ENCODE measurements at regions not wholly inside any gene's neighbourhood (a gene's known extent, or its start where the extent isn't known, plus 50 kb on each side); places are given as distances from the start of the nearest gene placed in this dataset.

DNA sequence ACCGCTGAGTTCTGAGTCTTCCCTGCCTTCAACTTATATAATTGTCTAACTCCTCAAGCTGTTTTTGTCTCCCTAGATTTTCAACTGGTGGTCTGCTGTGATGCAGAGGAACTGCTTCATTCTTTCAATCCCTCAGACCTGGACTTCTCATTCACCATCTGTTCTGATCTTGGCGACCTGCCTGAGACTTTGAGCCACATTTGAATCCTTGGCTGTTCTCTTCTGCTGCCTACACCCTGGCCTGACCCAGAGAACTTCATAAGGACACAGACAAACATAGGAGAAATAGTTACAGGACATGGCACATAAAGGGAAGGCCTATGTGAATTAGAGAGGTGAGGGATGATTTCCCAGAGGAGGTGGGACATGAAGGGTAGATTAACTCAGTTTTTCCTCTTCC is 326.7 kb downstream of the PTEN start:
- H3K27ac Mint-ChIP-seq: peak overlapping the region; percentile 10
- H3K27me3 Mint-ChIP-seq: no peaks in the 10 kb centered on the region

DNA sequence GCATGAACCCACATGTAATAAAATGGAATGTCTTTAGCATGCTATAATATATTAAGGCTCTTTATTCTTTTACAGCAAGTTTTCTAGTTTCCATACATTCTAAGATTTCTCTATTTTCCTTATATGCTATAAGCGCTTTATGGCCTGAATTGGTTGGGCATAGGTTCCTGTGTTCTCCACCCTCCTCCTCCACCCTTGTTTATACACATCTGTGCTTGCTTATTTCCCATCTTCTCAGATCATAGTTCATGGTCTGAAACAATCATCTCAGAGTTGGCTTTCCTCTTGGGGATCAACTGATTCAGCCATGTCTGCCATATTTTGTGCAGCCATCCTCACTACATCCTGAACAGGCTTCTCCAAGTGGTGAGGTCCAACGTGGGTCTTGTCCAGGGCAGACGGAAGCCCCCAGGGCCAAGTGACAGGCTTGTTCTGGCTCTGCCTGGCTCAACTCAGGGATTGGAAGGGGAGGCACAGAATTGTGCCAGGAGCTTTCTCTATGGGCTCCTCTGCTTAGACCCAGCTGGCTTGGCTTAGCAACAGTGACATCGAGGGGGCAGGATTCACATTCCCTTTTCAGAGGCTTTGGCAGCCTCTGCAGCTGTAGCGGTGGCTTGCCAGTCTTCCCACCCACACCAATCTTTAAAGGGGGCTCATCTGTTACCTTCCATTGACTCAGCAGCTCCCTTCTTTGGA is 327.3 kb downstream of the PTEN start:
- H3K4me3 Mint-ChIP-seq: no peak overlapping the region
- H3K27ac Mint-ChIP-seq: no peak overlapping the region
- no peaks in the 10 kb centered on the region for H3K27me3 Mint-ChIP-seq
- peaks cover 34% of the 10 kb centered on the region for H3K4me1 Mint-ChIP-seq (ENCODE audit: low read depth)
- no peaks in the 10 kb centered on the region for H3K36me3 Mint-ChIP-seq (ENCODE audit: low read depth)
- no peaks in the 10 kb centered on the region for H3K9me3 Mint-ChIP-seq

More for the DNA sequence above, 326.7 kb downstream of the PTEN start:
- Mint-ChIP-seq H3K4me3 (no peak overlapping the region), H3K36me3 (ENCODE audit: low read depth) (no peaks in the 10 kb centered on the region), H3K9me3 (no peaks in the 10 kb centered on the region), H3K4me1 (ENCODE audit: low read depth) (peaks cover 28% of the 10 kb centered on the region)

- Mint-ChIP-seq H3K27ac (no peak overlapping the region), H3K27me3 (no peaks in the 10 kb centered on the region), H3K4me3 (no peak overlapping the region)
Measured at GRCh38 chr10:88193018-88193417, 329.6 kb downstream of the PTEN start.

DNA sequence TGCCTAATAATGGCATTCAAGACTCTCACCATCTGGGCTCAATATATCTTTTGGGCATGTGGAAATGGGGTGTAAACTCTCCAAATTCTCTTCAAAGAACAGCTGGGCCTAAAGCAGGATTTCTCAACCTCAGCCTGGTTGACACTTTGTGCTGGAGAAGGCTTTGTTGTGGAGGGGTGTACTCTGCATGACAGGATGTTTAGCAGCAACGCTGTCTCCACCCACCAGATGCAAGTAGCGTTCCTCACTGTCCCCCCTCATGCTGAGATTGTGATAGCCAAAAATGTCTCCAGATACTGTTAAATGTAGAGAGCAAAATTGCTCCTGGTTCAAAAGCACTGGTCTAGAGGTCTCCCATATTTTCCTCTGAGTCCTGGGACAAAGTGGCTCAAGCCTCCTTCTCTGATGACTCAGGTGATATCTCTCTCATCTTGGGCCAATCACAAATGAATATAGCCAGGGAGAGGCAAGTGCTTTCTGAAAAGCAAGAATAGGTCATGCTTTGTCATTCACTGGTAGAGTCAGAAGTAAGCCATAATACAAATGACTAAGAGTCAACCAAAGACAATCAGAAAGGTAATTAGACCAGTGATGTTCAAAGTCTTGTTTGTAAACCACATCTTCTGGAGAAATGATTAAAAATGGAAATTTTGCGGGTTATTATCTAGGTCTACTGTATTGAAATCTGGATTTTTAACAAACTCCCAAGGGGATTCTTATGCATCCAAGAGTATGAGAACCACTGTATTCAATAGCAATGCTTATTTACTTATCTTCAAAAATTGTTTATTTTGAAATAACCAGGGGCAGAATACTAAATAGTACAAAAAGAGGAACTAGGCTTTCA is 330.8 kb downstream of the PTEN start:
- no peak overlapping the region for H3K27ac Mint-ChIP-seq
- no peak overlapping the region for H3K4me3 Mint-ChIP-seq
- no peaks in the 10 kb centered on the region for H3K27me3 Mint-ChIP-seq
- no peaks in the 10 kb centered on the region for H3K9me3 Mint-ChIP-seq
- H3K4me1 Mint-ChIP-seq (ENCODE audit: low read depth): peaks cover 38% of the 10 kb centered on the region
- H3K36me3 Mint-ChIP-seq (ENCODE audit: low read depth): no peaks in the 10 kb centered on the region

More at GRCh38 chr10:88193018-88193417, 329.6 kb downstream of the PTEN start:
- peaks cover 38% of the 10 kb centered on the region for H3K4me1 Mint-ChIP-seq (ENCODE audit: low read depth)
- no peaks in the 10 kb centered on the region for H3K9me3 Mint-ChIP-seq
- H3K36me3 Mint-ChIP-seq (ENCODE audit: low read depth): no peaks in the 10 kb centered on the region

- Mint-ChIP-seq H3K4me1 (ENCODE audit: low read depth) (peaks cover 38% of the 10 kb centered on the region), H3K4me3 (no peak overlapping the region), H3K27me3 (no peaks in the 10 kb centered on the region), H3K36me3 (ENCODE audit: low read depth) (no peaks in the 10 kb centered on the region), H3K27ac (no peak overlapping the region), H3K9me3 (no peaks in the 10 kb centered on the region)
Measured at GRCh38 chr10:88194961-88195367, 331.5 kb downstream of the PTEN start.

DNA sequence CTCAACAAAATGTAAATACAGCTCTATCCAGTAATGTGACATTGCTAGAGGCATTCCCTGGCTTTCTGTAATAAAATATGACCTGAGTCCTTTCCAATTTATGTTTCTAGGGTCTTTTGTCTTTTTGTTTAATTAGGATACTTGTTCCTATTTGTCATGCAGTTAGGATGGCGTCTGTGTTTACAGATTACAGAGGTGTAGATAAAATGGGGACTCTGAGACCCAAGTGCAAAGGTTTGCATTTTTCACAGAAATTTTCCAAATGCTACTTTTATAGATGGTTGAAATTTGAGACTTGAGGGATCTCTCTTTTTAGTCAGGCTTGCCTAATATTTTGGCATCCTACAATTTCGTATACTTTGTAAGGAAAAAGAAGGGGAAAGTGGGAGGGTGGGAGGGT is 332.4 kb downstream of the PTEN start:
- Mint-ChIP-seq H3K27ac (no peak overlapping the region), H3K9me3 (no peaks in the 10 kb centered on the region), H3K4me3 (no peak overlapping the region), H3K27me3 (no peaks in the 10 kb centered on the region), H3K4me1 (ENCODE audit: low read depth) (peaks cover 38% of the 10 kb centered on the region), H3K36me3 (ENCODE audit: low read depth) (no peaks in the 10 kb centered on the region)

DNA sequence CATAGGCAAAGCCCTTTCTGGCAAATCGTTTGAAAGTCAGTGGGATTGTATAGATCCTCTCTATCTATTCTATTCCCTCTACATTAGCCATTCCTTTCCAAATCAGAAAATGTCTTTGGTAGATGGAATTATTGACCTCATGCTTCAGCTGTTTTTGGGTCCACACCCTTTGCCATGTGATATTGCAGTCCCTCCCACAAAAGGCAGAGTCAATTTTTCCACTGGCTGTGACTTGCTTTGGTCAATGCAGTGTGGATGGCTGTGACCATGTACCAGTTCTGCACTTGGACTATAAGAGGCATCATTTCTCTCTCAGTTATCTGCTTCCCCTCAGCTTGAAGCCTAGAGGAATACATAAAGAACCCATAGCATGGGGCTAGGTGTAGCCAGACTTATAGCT is 332.9 kb downstream of the PTEN start:
- H3K27ac Mint-ChIP-seq: no peak overlapping the region
- no peaks in the 10 kb centered on the region for H3K9me3 Mint-ChIP-seq
- H3K4me3 Mint-ChIP-seq: no peak overlapping the region

DNA sequence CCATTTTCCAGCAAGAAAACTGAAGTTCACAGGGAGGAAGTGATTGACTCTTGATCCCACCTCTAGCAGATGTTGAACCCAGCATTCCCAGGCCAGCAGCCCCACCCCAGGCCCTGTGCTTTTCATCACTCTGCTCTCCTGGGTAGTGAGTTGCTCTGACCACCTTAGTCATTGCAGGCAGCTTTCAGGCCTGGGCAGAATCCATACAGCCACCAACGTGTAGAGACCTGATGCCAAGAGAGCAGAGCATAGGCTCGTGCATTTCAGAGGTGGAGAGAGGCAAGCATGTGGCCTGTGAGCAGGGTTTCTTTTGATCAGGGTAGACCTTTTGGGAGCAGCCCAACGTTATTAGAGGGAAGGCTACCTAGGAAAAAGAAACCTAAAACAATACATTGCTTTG is 334.6 kb downstream of the PTEN start:
- H3K36me3 Mint-ChIP-seq (ENCODE audit: low read depth): no peaks in the 10 kb centered on the region
- H3K27ac Mint-ChIP-seq: no peak overlapping the region
- H3K4me3 Mint-ChIP-seq: no peak overlapping the region
- H3K4me1 Mint-ChIP-seq (ENCODE audit: low read depth): peaks cover 30% of the 10 kb centered on the region
- no peaks in the 10 kb centered on the region for H3K27me3 Mint-ChIP-seq
- no peaks in the 10 kb centered on the region for H3K9me3 Mint-ChIP-seq

More for the DNA sequence above, 332.9 kb downstream of the PTEN start:
- no peaks in the 10 kb centered on the region for H3K36me3 Mint-ChIP-seq (ENCODE audit: low read depth)
- H3K27me3 Mint-ChIP-seq: no peaks in the 10 kb centered on the region
- peaks cover 38% of the 10 kb centered on the region for H3K4me1 Mint-ChIP-seq (ENCODE audit: low read depth)

GRCh38 chr10:88200312-88201032 is 337.0 kb downstream of the PTEN start:
- Mint-ChIP-seq H3K36me3 (ENCODE audit: low read depth) (no peaks in the 10 kb centered on the region), H3K27me3 (no peaks in the 10 kb centered on the region), H3K27ac (no peak overlapping the region), H3K4me1 (ENCODE audit: low read depth) (peaks cover 6% of the 10 kb centered on the region), H3K9me3 (no peaks in the 10 kb centered on the region), H3K4me3 (no peak overlapping the region)

DNA sequence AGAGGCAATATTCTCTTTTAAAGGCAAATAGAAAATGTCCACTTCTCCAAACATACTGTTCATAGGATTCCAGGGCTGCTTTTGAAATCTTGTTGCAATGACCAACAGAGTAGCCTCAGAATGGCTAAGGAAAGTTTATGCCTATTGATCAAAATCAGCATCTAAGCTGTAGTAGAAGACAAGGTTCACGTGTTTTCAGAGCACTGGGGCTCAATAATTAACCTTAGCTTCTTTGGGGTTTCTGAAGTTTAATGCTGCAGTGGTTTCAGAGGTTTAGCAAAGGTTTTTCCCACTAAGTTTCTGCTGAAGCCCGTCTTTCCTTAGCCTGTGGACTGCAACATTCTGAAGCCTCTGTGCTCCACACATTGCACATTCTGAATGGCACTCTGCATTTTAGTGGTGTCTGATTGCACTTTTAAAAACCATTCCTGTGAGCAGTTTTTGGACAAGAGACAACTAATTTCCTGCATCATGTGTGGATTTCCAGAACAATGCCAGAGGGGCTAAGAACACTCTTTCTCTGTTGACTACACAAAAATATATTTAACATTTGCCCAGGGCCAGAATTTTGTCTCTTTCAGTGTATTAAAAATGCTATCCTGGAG is 342.5 kb downstream of the PTEN start:
- peaks cover 5% of the 10 kb centered on the region for H3K4me1 Mint-ChIP-seq (ENCODE audit: low read depth)
- H3K36me3 Mint-ChIP-seq (ENCODE audit: low read depth): no peaks in the 10 kb centered on the region
- H3K27ac Mint-ChIP-seq: no peak overlapping the region
- no peaks in the 10 kb centered on the region for H3K27me3 Mint-ChIP-seq
- no peak overlapping the region for H3K4me3 Mint-ChIP-seq
- H3K9me3 Mint-ChIP-seq: no peaks in the 10 kb centered on the region

- no peaks in the 10 kb centered on the region for H3K36me3 Mint-ChIP-seq (ENCODE audit: low read depth)
- H3K27me3 Mint-ChIP-seq: no peaks in the 10 kb centered on the region
- H3K9me3 Mint-ChIP-seq: peaks cover 5% of the 10 kb centered on the region
- no peak overlapping the region for H3K4me3 Mint-ChIP-seq
- peaks cover 17% of the 10 kb centered on the region for H3K4me1 Mint-ChIP-seq (ENCODE audit: low read depth)
- no peak overlapping the region for H3K27ac Mint-ChIP-seq
Measured at GRCh38 chr10:88207121-88207546, 343.7 kb downstream of the PTEN start.

DNA sequence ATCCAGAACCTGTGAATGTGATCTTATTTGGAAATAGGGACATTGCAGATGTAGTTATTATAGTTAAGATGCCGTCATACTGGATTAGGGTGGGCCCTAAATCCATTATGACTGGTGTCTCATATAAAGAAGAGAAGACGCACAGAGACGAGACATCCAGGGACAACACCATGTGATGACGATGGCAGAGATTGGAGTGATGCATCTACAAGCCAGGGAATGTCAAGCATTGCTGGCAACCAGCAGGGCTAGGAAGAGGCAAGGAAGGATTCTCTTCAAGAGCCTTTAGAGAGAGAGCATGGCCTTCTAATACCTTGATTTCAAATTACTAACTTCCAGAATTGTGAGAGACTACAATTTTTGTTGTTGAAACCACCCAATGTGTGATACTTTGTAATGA is 345.8 kb downstream of the PTEN start:
- Mint-ChIP-seq H3K4me1 (ENCODE audit: low read depth) (peaks cover 21% of the 10 kb centered on the region), H3K27me3 (no peaks in the 10 kb centered on the region), H3K36me3 (ENCODE audit: low read depth) (no peaks in the 10 kb centered on the region), H3K9me3 (peaks cover 7% of the 10 kb centered on the region), H3K4me3 (no peak overlapping the region), H3K27ac (no peak overlapping the region)

- Mint-ChIP-seq H3K4me1 (ENCODE audit: low read depth) (peaks cover 21% of the 10 kb centered on the region), H3K27me3 (no peaks in the 10 kb centered on the region), H3K27ac (no peak overlapping the region), H3K4me3 (no peak overlapping the region), H3K36me3 (ENCODE audit: low read depth) (no peaks in the 10 kb centered on the region), H3K9me3 (peaks cover 7% of the 10 kb centered on the region)
Measured at GRCh38 chr10:88209837-88210561, 346.6 kb downstream of the PTEN start.

GRCh38 chr10:88211230-88211629 is 347.8 kb downstream of the PTEN start:
- Mint-ChIP-seq H3K4me3 (no peak overlapping the region), H3K9me3 (peaks cover 7% of the 10 kb centered on the region), H3K27me3 (no peaks in the 10 kb centered on the region), H3K4me1 (ENCODE audit: low read depth) (peaks cover 21% of the 10 kb centered on the region), H3K27ac (no peak overlapping the region), H3K36me3 (ENCODE audit: low read depth) (no peaks in the 10 kb centered on the region)
